ENCODE measurements at regions not wholly inside any gene's neighbourhood (a gene's known extent, or its start where the extent isn't known, plus 50 kb on each side); places are given as distances from the start of the nearest gene placed in this dataset.
"Not testable (repeated sequence)": the region's sequence is repeated elsewhere in the genome, so short reads cannot be mapped to it uniquely, and the experiment has no call there.

DNA sequence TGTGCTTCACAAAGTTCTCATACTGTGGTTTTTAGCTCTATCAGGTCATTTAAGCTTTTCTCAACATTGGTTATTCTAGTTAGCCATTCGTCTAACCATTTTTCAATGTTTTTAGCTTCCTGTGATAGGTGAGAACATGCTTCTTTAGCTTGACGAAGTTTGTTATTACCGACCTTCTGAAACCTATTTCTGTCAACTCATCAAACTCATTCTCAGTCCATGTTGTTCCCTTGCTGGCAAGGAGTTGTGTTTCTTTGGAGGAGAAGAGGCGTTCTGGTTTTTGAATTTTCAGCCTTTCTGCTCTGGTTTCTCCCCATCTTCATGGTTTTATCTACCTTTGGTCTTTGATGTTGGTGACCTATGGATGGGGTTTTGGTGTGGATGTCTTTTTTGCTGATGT is 120.9 kb downstream of the NFKBIZ start:
- no peak for DNase-seq (ENCODE audit: low read depth)
- no peak overlapping the region for H3K4me3 ChIP-seq (ENCODE audit: low read depth, low read length)
- TF ChIP-seq, protein P1, sequence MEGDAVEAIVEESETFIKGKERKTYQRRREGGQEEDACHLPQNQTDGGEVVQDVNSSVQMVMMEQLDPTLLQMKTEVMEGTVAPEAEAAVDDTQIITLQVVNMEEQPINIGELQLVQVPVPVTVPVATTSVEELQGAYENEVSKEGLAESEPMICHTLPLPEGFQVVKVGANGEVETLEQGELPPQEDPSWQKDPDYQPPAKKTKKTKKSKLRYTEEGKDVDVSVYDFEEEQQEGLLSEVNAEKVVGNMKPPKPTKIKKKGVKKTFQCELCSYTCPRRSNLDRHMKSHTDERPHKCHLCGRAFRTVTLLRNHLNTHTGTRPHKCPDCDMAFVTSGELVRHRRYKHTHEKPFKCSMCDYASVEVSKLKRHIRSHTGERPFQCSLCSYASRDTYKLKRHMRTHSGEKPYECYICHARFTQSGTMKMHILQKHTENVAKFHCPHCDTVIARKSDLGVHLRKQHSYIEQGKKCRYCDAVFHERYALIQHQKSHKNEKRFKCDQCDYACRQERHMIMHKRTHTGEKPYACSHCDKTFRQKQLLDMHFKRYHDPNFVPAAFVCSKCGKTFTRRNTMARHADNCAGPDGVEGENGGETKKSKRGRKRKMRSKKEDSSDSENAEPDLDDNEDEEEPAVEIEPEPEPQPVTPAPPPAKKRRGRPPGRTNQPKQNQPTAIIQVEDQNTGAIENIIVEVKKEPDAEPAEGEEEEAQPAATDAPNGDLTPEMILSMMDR (conservative IDR thresholded peaks at IDR 0.05; ENCODE audit: low read depth, low read length), result no peak

DNA sequence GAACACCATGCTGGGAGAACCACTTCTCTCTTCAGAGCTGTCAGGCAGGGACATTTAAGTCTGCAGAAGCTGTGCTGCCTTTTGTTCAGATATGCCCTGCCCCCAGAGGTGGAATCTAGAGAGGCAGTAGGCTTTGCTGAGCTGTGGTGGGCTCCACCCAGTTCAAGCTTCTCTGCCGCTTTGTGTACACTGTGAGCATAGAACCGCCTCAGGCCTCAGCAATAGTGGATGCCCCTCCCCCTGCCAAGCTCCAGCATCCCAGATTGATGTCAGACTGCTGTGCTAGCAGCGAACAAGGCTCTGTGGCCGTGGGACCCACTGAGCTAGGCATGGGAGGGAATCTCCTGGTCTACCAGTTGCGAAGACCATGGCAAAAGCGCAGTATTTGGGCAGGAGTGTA is 121.6 kb downstream of the NFKBIZ start:
- TF ChIP-seq, protein P1 (conservative IDR thresholded peaks at IDR 0.05; ENCODE audit: low read depth, low read length), result no peak
- DNase-seq (ENCODE audit: low read depth), result no peak
- no peak overlapping the region for H3K4me3 ChIP-seq (ENCODE audit: low read depth, low read length)

DNA sequence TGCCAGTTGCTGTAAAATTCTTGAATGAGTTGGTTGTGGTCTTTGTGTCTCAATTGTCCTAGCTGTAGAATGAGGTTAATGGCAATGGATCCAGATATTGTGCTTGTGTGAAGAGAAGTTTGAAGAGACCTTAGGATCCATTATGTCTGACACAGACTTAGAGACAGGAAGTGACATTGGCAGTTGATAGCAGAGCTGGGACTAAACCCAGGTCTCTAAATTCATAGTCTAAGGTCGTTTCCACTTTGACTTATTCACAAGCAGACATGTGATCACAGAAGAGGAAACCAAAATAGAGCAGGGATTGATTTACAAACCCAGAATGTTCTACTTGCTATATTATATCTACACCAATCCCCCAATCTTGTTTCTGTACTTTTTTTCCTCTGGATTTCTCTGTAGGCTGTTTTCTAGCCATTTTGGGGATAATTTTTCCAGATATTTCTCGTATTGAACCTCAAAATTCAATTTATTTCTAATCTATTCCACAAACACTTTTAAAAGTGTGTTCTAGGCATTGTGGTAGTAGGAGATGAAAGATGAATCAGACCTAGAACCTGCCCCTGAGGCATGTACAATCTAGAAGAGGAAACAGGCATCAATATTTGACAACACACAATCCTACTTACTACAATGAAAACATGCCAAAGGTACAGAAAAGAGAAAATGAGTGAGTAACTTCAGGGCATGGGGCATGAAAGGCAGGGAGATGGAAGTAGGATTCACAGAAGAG is 123.3 kb downstream of the NFKBIZ start:
- TF ChIP-seq, protein P1 (conservative IDR thresholded peaks at IDR 0.05; ENCODE audit: low read depth, low read length), result no peak
- no peak overlapping the region for H3K4me3 ChIP-seq (ENCODE audit: low read depth, low read length)
- DNase-seq (ENCODE audit: low read depth), result no peak

DNA sequence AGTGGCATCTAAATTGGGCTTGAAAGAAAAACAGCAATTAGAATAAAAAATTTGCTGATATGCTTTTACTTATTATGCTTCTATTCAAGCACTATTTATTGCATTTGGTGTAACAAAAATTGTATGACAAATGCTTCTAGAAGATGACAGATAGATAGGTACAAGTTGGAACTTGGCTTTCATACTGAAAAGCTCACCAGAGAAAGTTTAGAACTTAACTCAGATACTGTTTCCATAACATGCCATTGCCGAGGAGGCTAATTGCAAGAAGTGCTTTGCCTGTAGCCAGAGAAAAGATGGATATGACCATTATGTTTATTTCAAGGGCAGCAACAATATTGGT is 123.8 kb downstream of the NFKBIZ start:
- H3K4me3 ChIP-seq (ENCODE audit: low read depth, low read length), result no peak overlapping the region
- TF ChIP-seq, protein P1 (conservative IDR thresholded peaks at IDR 0.05; ENCODE audit: low read depth, low read length), result no peak
- no peak for DNase-seq (ENCODE audit: low read depth)

DNA sequence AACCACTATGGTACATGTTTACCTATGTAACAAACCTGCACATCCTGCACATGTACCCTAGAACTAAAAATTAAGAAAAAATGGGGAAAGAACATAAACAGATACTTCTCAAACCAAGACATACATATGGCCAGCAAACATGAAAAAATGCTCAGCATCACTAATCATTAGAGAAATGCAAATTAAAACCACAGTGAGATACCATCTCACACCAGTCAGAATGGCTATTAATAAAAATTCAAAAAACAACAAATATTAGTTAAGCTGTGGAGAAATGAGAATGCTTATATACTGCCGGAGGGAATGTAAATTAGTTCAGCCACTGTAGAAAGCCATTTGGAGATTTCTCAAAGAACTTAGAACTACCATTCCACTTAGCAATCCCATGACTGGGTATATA is 126.1 kb downstream of the NFKBIZ start:
- DNase-seq (ENCODE audit: low read depth), result not testable (repeated sequence)

DNA sequence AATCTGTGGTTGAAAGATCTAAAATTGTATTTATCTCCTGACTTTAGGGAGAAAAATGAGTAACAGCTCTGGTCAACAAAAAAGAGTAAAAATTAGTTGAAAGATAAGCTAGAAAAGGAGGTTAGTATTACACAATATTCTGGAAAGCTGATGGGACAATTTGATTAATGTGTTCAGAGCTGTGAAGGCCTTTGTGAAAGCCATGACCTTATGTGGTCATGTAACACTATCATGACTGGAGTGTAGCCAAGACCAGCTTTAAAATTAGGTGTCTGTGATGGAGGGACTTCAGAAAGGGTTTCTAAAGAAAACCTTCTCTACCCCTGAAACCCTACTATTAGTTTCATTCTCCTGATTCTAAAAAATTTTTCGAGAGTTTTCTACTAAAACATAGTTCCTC is 127.2 kb downstream of the NFKBIZ start:
- H3K4me3 ChIP-seq (ENCODE audit: low read depth, low read length), result no peak overlapping the region
- TF ChIP-seq, protein P1 (conservative IDR thresholded peaks at IDR 0.05; ENCODE audit: low read depth, low read length), result no peak
- no peak for DNase-seq (ENCODE audit: low read depth)

More for the DNA sequence above, 126.1 kb downstream of the NFKBIZ start:
- H3K4me3 ChIP-seq (ENCODE audit: low read depth, low read length), result not testable (repeated sequence)

DNA sequence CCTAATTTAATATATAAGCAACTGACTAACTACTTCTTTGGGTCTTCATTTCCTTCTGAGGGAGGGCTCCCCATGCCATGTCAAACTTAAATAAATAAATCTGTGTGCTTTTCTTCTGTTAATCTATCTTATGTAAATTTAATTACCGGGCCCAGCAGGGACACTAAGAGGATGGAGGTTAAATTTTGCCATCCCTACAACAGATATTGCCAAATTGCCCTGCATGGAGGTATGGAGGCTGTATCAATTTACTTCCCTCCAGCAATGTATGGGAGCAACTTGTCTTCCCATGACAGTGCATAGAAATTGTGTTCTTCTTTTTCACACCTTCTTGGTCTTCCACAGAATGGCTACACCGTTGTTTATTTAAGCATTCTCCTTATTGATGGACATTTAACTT is 129.0 kb downstream of the NFKBIZ start:
- no peak for DNase-seq (ENCODE audit: low read depth)
- TF ChIP-seq, protein P1 (conservative IDR thresholded peaks at IDR 0.05; ENCODE audit: low read depth, low read length), result no peak
- no peak overlapping the region for H3K4me3 ChIP-seq (ENCODE audit: low read depth, low read length)
